ENCODE measurements at regions not wholly inside any gene's neighbourhood (a gene's known extent, or its start where the extent isn't known, plus 50 kb on each side); places are given as distances from the start of the nearest gene placed in this dataset.

- TF ChIP-seq SIN3A (IDR thresholded peaks at IDR 0.05; ENCODE audit: borderline replicate concordance, low read depth, low read length) = no peak
- no peak for TF ChIP-seq NFIC (IDR thresholded peaks at IDR 0.05; ENCODE audit: borderline replicate concordance)
- TF ChIP-seq USF1 (IDR thresholded peaks at IDR 0.05; ENCODE audit: borderline replicate concordance, low read depth) = no peak
- TF ChIP-seq EP300 (IDR thresholded peaks at IDR 0.05; ENCODE audit: borderline replicate concordance in 1 of 2, low read depth in 1 of 2, low read length in 1 of 2) = no peak
- TF ChIP-seq GATA2 (CRISPR knock-in tag; IDR thresholded peaks at IDR 0.05) = no peak
Observed at GRCh38 chr10:81002382-81002781, 464.7 kb downstream of the SH2D4B start (continued).

- no peaks in the 10 kb centered on the region for H3K27me3 ChIP-seq (ENCODE audit: insufficient read depth)
- no peaks in the 10 kb centered on the region for H3F3A ChIP-seq (replicated peaks; ENCODE audit: insufficient read depth)
- no peaks in the 10 kb centered on the region for H4K20me1 ChIP-seq (ENCODE audit: insufficient read depth)
- ChIA-PET CTCF (interaction anchor here (1.5 to 3.2 kb wide), 2 partner anchors 11 to 344 kb away, joined by 4 to 12 read pairs; no protein-coding TSS in a partner anchor), POLR2A (no interaction called here)
- H3K4me3 ChIP-seq (ENCODE audit: low read depth in 2 of 2, low read length in 1 of 2) = no peak overlapping the region
- no peaks in the 10 kb centered on the region for H3K9me2 ChIP-seq
- no peaks in the 10 kb centered on the region for H3K4me1 ChIP-seq (ENCODE audit: control insufficient read depth in 1 of 2, insufficient read depth in 2 of 2, low read depth in 1 of 2, low read length in 1 of 2)
- H3K79me2 ChIP-seq (ENCODE audit: insufficient read depth) = no peaks in the 10 kb centered on the region
- TF ChIP-seq NFIC (IDR thresholded peaks at IDR 0.05; ENCODE audit: borderline replicate concordance) (no peak), JUND (IDR thresholded peaks at IDR 0.05) (no peak), GATA2 (CRISPR knock-in tag; IDR thresholded peaks at IDR 0.05) (no peak), MAX (IDR thresholded peaks at IDR 0.05; ENCODE audit: low read depth) (no peak)
- TF ChIP-seq, protein P1, sequence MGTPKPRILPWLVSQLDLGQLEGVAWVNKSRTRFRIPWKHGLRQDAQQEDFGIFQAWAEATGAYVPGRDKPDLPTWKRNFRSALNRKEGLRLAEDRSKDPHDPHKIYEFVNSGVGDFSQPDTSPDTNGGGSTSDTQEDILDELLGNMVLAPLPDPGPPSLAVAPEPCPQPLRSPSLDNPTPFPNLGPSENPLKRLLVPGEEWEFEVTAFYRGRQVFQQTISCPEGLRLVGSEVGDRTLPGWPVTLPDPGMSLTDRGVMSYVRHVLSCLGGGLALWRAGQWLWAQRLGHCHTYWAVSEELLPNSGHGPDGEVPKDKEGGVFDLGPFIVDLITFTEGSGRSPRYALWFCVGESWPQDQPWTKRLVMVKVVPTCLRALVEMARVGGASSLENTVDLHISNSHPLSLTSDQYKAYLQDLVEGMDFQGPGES (IDR thresholded peaks at IDR 0.05; ENCODE audit: low read depth, low read length) = no peak
- H3K36me3 ChIP-seq (replicated peaks in 1 of 2; ENCODE audit: control insufficient read depth in 1 of 2, insufficient read depth in 2 of 2, low read length in 1 of 2) = no peaks in the 10 kb centered on the region
- no peak overlapping the region for H3K4me2 ChIP-seq
- no peak overlapping the region for H3K9ac ChIP-seq
- H3K27ac ChIP-seq (ENCODE audit: low read depth in 2 of 2, low read length in 1 of 2) = no peak overlapping the region
- 19% methylated on average over 1 of the region's 1 CpG for WGBS (ENCODE audit: low lambda C conversion rate)
- H3K9me3 ChIP-seq = no peaks in the 10 kb centered on the region
- DNase-seq = no peak
- no peak overlapping the region for H2AFZ ChIP-seq (ENCODE audit: low read depth)
Observed at GRCh38 chr10:81007872-81008271, 470.2 kb downstream of the SH2D4B start.

DNA sequence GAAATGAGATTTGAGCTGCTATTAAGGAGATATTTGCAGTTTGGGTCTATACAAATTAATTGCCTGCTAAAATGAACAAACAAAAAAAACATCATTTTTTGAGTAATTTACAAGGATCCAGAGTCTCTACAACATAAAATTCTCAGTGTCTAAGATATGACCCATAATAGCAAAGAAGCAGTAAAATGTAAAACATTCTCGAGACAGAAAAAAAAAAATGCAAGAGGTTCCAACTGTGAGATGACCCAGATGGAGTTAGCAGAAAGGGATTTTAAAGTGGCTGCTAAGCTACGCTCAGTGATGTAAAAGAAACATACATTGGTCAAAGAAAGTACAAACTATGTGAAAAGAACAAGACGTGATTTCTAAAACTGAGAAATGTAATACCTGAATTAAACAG is 471.0 kb downstream of the SH2D4B start:
- ChIA-PET CTCF (interaction anchor here (1.5 to 3.2 kb wide), 2 partner anchors 10 to 345 kb away, joined by 4 to 12 read pairs; no protein-coding TSS in a partner anchor), POLR2A (no interaction called here)
- Histone ChIP-seq H3K9me3 (no peaks in the 10 kb centered on the region), H3K9me2 (no peaks in the 10 kb centered on the region), H3K27ac (ENCODE audit: low read depth in 2 of 2, low read length in 1 of 2) (no peak overlapping the region), H3K79me2 (ENCODE audit: insufficient read depth) (no peaks in the 10 kb centered on the region), H3K36me3 (replicated peaks in 1 of 2; ENCODE audit: control insufficient read depth in 1 of 2, insufficient read depth in 2 of 2, low read length in 1 of 2) (no peaks in the 10 kb centered on the region), H3K4me1 (ENCODE audit: control insufficient read depth in 1 of 2, insufficient read depth in 2 of 2, low read depth in 1 of 2, low read length in 1 of 2) (no peaks in the 10 kb centered on the region), H3F3A (replicated peaks; ENCODE audit: insufficient read depth) (no peaks in the 10 kb centered on the region), H4K20me1 (ENCODE audit: insufficient read depth) (no peaks in the 10 kb centered on the region), H2AFZ (ENCODE audit: low read depth) (no peak overlapping the region), H3K27me3 (ENCODE audit: insufficient read depth) (no peaks in the 10 kb centered on the region), H3K4me2 (no peak overlapping the region), H3K4me3 (ENCODE audit: low read depth in 2 of 2, low read length in 1 of 2) (no peak overlapping the region), H3K9ac (no peak overlapping the region)
- WGBS (ENCODE audit: low lambda C conversion rate) = 9% methylated on average over 3 of the region's 3 CpGs
- DNase-seq = no peak
- TF ChIP-seq FOSL2 (IDR thresholded peaks at IDR 0.05; ENCODE audit: borderline replicate concordance, low read depth) (no peak), NFIC (IDR thresholded peaks at IDR 0.05; ENCODE audit: borderline replicate concordance) (no peak), ELF1 (IDR thresholded peaks at IDR 0.05) (no peak), CHD2 (IDR thresholded peaks at IDR 0.05; ENCODE audit: low read length, partially characterized antibody) (no peak), FOXJ3 (CRISPR knock-in tag; IDR thresholded peaks at IDR 0.05) (no peak), RCOR1 (IDR thresholded peaks at IDR 0.05; ENCODE audit: low read length) (no peak), MXI1 (IDR thresholded peaks at IDR 0.05; ENCODE audit: low read depth, low read length) (no peak), FOXM1 (IDR thresholded peaks at IDR 0.05; ENCODE audit: low read depth) (no peak), CTCF (IDR thresholded peaks at IDR 0.05) (no peak), NRF1 (IDR thresholded peaks at IDR 0.05; ENCODE audit: low read depth, low read length) (no peak)
